ENCODE measurements at regions not wholly inside any gene's neighbourhood (a gene's known extent, or its start where the extent isn't known, plus 50 kb on each side); places are given as distances from the start of the nearest gene placed in this dataset.

GRCh38 chr20:29743101-29743931 is 1514.1 kb upstream of the DEFB115 start:
- TF ChIP-seq CTCF (IDR thresholded peaks at IDR 0.05) (no peak), POLR2A (IDR thresholded peaks at IDR 0.05) (no peak), POLR2AphosphoS5 (IDR thresholded peaks at IDR 0.05) (no peak), EP300 (IDR thresholded peaks at IDR 0.05) (no peak)

Measured in stomach (tissue), 4 donors.